HCT116 (cell line): ENCODE measurements at regions not wholly inside any gene's neighbourhood (a gene's known extent, or its start where the extent isn't known, plus 50 kb on each side); places are given as distances from the start of the nearest gene placed in this dataset.
"Not testable (repeated sequence)": the region's sequence is repeated elsewhere in the genome, so short reads cannot be mapped to it uniquely, and the experiment has no call there.

Source experiments
- EZH2phosphoT487 ChIP-seq: fragments of 200-600 bp; IDR thresholded peaks from 2 replicates; pipeline ENCODE4 v1.6.1; 2018; ENCODE audit warnings: antibody characterized with exemption, borderline replicate concordance
- POLR2A ChIP-seq: IDR thresholded peaks from 2 replicates; pipeline ENCODE4 v1.7.0; 2011; ENCODE audit warnings: borderline replicate concordance; ENCODE audit not compliant: insufficient read depth, insufficient read length; ENCODE audit errors: extremely low read depth
- POLR2AphosphoS5 ChIP-seq: IDR thresholded peaks from 2 replicates; pipeline ENCODE4 v1.6.1; 2011; ENCODE audit warnings: mild to moderate bottlenecking, low read depth, low read length, moderate library complexity
- YY1 ChIP-seq: IDR thresholded peaks from 2 replicates; pipeline ENCODE4 v1.6.1; 2011; ENCODE audit warnings: low read length, low read depth, moderate library complexity, mild to moderate bottlenecking; ENCODE audit not compliant: insufficient replicate concordance; ENCODE audit errors: extremely low read depth
- TF ChIP-seq, protein P1 (sequence below), 3 experiments: fragments of 200-600 bp in 1 of 3; sonication (generic) in 1 of 3; IDR thresholded peaks in 2 of 3; conservative IDR thresholded peaks in 1 of 3; 2 replicates each; pipeline ENCODE4 v1.5.1; 2012 to 2017; ENCODE audit warnings: low read depth in 2 of 3, low read length in 2 of 3, antibody characterized with exemption in 1 of 3, borderline replicate concordance in 1 of 3, control low read depth in 1 of 3, mild to moderate bottlenecking in 1 of 3, mixed read lengths in 1 of 3, mixed run types in 1 of 3, moderate library complexity in 1 of 3; ENCODE audit not compliant: insufficient read depth in 1 of 3

DNA sequence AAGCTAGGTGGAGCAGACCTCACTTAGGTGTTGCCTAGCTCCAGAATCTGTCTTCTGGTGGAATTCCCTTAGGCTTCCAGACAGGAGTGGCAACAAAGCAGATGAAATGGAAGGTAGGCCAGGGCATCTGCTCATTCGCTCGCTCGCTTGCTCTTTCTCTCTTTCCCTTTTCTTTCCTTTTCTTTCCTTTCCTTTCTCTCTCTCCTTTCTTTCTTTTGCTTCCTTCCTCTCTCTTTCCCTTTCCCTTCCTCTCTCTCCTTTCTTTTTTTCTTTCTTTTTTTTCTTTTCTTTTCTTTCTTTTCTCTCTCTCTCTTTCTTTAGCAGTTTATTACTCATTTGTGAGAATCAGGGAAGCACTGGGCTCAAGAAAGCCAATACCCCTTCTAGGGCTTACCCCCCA lies 56.1 kb upstream of the NBPF19 start:
- TF ChIP-seq YY1, POLR2AphosphoS5, POLR2A, EZH2phosphoT487: not testable (repeated sequence)
- TF ChIP-seq, protein P1, sequence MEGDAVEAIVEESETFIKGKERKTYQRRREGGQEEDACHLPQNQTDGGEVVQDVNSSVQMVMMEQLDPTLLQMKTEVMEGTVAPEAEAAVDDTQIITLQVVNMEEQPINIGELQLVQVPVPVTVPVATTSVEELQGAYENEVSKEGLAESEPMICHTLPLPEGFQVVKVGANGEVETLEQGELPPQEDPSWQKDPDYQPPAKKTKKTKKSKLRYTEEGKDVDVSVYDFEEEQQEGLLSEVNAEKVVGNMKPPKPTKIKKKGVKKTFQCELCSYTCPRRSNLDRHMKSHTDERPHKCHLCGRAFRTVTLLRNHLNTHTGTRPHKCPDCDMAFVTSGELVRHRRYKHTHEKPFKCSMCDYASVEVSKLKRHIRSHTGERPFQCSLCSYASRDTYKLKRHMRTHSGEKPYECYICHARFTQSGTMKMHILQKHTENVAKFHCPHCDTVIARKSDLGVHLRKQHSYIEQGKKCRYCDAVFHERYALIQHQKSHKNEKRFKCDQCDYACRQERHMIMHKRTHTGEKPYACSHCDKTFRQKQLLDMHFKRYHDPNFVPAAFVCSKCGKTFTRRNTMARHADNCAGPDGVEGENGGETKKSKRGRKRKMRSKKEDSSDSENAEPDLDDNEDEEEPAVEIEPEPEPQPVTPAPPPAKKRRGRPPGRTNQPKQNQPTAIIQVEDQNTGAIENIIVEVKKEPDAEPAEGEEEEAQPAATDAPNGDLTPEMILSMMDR (IDR thresholded peaks at IDR 0.05 in 2 of 3, conservative IDR thresholded peaks at IDR 0.05 in 1 of 3; ENCODE audit: borderline replicate concordance in 1 of 3, insufficient read depth in 1 of 3, low read depth in 2 of 3, low read length in 2 of 3): not testable (repeated sequence)
